Neural progenitor cell (in vitro differentiated cells): ENCODE measurements at regions not wholly inside any gene's neighbourhood (a gene's known extent, or its start where the extent isn't known, plus 50 kb on each side); places are given as distances from the start of the nearest gene placed in this dataset.

Source experiments
- DNase-seq: peaks from one replicate; pipeline ENCODE4 v3.0.0-alpha.2; 2016; ENCODE audit warnings: low spot score
- H2AFZ ChIP-seq: fragments of 200-600 bp; sonication (generic); replicated peaks from 2 replicates; pipeline ENCODE4 v1.6.1; 2016; ENCODE audit warnings: antibody characterized with exemption
- H3F3A ChIP-seq: fragments of 200-600 bp; sonication (generic); 2 replicates; pipeline ENCODE4 v1.6.1; 2016; ENCODE audit warnings: antibody characterized with exemption, low read depth
- H3K27ac ChIP-seq: fragments of 200-600 bp; sonication (generic); 2 replicates; pipeline ENCODE4 v1.5.1; 2016; ENCODE audit warnings: mild to moderate bottlenecking
- H3K27me3 ChIP-seq: fragments of 200-600 bp; sonication (generic); 2 replicates; pipeline ENCODE4 v1.6.1; 2016; ENCODE audit warnings: mild to moderate bottlenecking, moderate library complexity
- H3K36me3 ChIP-seq: fragments of 200-600 bp; sonication (generic); 2 replicates; pipeline ENCODE4 v1.5.1; 2016
- H3K4me1 ChIP-seq: fragments of 200-600 bp; sonication (generic); 2 replicates; pipeline ENCODE4 v1.6.1; 2016; ENCODE audit warnings: mixed run types
- H3K4me2 ChIP-seq: fragments of 200-600 bp; sonication (generic); 2 replicates; pipeline ENCODE4 v1.6.1; 2016
- H3K4me3 ChIP-seq: fragments of 200-600 bp; sonication (generic); 2 replicates; pipeline ENCODE4 v1.5.1; 2016
- H3K79me2 ChIP-seq: fragments of 200-600 bp; sonication (generic); 2 replicates; pipeline ENCODE4 v1.6.1; 2016; ENCODE audit warnings: low read depth
- H3K9ac ChIP-seq: fragments of 200-600 bp; sonication (generic); 2 replicates; pipeline ENCODE4 v1.6.1; 2016
- H3K9me3 ChIP-seq: fragments of 200-600 bp; sonication (generic); 2 replicates; pipeline ENCODE4 v1.5.1; 2016; ENCODE audit warnings: low read depth
- H4K20me1 ChIP-seq: fragments of 200-600 bp; sonication (generic); 2 replicates; pipeline ENCODE4 v1.6.1; 2016; ENCODE audit warnings: low read depth
- H3K27ac Mint-ChIP-seq: 3 replicates; pipeline ENCODE4 v1.8.0; 2021; ENCODE audit warnings: mixed read lengths
- H3K27me3 Mint-ChIP-seq: 2 replicates; pipeline ENCODE4 v1.8.0; 2022; ENCODE audit warnings: low read depth, mild to moderate bottlenecking, inconsistent platforms, moderate library complexity, mixed read lengths; ENCODE audit not compliant: insufficient read depth
- H3K36me3 Mint-ChIP-seq: 3 replicates; pipeline ENCODE4 v1.8.0; 2021; ENCODE audit warnings: mixed read lengths
- H3K4me1 Mint-ChIP-seq: 3 replicates; pipeline ENCODE4 v1.8.0; 2021; ENCODE audit warnings: mixed read lengths
- H3K4me3 Mint-ChIP-seq: 3 replicates; pipeline ENCODE4 v1.8.0; 2021; ENCODE audit warnings: mild to moderate bottlenecking, moderate library complexity, mixed read lengths
- H3K9me3 Mint-ChIP-seq: 3 replicates; pipeline ENCODE4 v1.8.0; 2020; ENCODE audit warnings: mixed read lengths
- EZH2 ChIP-seq: fragments of 200-600 bp; sonication (generic); IDR thresholded peaks from 2 replicates; pipeline ENCODE4 v1.6.1; 2017; ENCODE audit warnings: antibody characterized with exemption, mild to moderate bottlenecking, moderate library complexity
- EZH2phosphoT487 ChIP-seq: fragments of 200-600 bp; sonication (generic); IDR thresholded peaks from 2 replicates; pipeline ENCODE4 v1.6.1; 2017; ENCODE audit warnings: antibody characterized with exemption
- TF ChIP-seq, protein P1 (sequence below): fragments of 200-600 bp; sonication (generic); IDR thresholded peaks from 2 replicates; pipeline ENCODE4 v1.5.1; 2017; ENCODE audit warnings: antibody characterized with exemption, mild to moderate bottlenecking

DNA sequence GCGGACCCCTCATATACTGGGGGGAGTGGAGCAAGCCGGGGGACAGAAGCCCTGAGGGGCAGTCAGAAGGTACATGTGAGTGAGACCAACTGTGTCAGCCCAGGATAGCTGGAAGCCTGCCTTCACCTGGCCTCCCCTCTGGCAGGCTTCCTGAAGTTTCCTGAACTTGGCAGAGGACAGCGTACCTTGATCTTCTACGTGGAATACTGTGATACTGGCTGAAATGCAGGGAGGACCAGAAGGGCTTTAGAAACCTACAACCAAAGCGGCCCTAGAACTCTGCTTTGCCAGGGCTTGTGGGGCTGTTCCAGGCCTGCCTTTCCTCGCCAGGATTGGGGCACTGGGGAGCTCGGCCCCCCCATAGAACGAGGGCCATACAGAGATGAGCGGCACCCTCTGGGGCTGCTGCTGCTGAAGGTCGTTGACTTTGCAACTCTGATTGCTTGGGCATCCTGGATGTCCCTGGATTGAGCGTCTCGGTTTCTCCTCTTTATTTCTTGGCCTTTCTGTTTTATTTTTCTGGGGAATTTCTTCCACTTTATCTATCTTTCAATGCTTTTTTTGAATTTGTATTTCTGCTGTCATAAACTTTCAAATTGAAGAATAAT, 66.5 kb downstream of the SLC25A47 start:
- H3K4me3 ChIP-seq: no peak overlapping the region
- H2AFZ ChIP-seq: no peak overlapping the region
- H3K79me2 ChIP-seq: peaks cover 4% of the 10 kb centered on the region
- Mint-ChIP-seq H3K27ac (no peak overlapping the region), H3K27me3 (peaks cover 2% of the 10 kb centered on the region), H3K4me3 (no peak overlapping the region), H3K9me3 (no peaks in the 10 kb centered on the region), H3K4me1 (peaks cover 73% of the 10 kb centered on the region), H3K36me3 (peaks cover 2% of the 10 kb centered on the region)
- no peak overlapping the region for H3K4me2 ChIP-seq
- no peaks in the 10 kb centered on the region for H3K36me3 ChIP-seq
- no peak overlapping the region for H3K27ac ChIP-seq
- no peak for TF ChIP-seq EZH2
- TF ChIP-seq EZH2phosphoT487: no peak
- TF ChIP-seq, protein P1, sequence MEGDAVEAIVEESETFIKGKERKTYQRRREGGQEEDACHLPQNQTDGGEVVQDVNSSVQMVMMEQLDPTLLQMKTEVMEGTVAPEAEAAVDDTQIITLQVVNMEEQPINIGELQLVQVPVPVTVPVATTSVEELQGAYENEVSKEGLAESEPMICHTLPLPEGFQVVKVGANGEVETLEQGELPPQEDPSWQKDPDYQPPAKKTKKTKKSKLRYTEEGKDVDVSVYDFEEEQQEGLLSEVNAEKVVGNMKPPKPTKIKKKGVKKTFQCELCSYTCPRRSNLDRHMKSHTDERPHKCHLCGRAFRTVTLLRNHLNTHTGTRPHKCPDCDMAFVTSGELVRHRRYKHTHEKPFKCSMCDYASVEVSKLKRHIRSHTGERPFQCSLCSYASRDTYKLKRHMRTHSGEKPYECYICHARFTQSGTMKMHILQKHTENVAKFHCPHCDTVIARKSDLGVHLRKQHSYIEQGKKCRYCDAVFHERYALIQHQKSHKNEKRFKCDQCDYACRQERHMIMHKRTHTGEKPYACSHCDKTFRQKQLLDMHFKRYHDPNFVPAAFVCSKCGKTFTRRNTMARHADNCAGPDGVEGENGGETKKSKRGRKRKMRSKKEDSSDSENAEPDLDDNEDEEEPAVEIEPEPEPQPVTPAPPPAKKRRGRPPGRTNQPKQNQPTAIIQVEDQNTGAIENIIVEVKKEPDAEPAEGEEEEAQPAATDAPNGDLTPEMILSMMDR: no peak
- no peaks in the 10 kb centered on the region for H4K20me1 ChIP-seq
- no peaks in the 10 kb centered on the region for H3K27me3 ChIP-seq
- DNase-seq: no peak
- no peak overlapping the region for H3K9ac ChIP-seq
- no peaks in the 10 kb centered on the region for H3F3A ChIP-seq
- no peaks in the 10 kb centered on the region for H3K9me3 ChIP-seq
- H3K4me1 ChIP-seq: peaks cover 16% of the 10 kb centered on the region

DNA sequence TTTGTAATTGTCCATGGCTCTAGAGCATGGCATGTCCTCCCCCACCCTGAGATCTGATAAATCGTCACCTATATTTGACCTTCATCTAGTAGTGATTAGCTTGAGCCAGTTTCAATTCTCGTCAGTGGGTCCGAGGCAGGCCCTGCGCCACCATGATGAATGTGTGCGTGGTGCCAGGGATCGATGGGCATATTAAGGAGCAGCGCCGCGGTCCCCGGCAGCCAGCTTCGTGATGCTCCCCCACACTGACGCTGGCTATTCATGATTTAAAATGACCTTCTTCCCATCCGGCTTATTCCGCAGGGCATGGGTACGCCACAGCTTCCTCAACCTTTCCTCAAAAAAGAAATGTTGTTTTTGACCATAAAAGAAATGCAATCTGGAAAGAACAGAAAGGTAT, 68.0 kb downstream of the SLC25A47 start:
- no peaks in the 10 kb centered on the region for H3K36me3 ChIP-seq
- H3K36me3 Mint-ChIP-seq: peaks cover 2% of the 10 kb centered on the region
- H3K4me1 ChIP-seq: peaks cover 16% of the 10 kb centered on the region
- peaks cover 63% of the 10 kb centered on the region for H3K4me1 Mint-ChIP-seq
- no peak overlapping the region for H3K4me3 Mint-ChIP-seq
- no peaks in the 10 kb centered on the region for H3K27me3 ChIP-seq
- no peak overlapping the region for H3K9ac ChIP-seq
- TF ChIP-seq EZH2 (no peak), EZH2phosphoT487 (no peak)
- TF ChIP-seq, protein P1: no peak
- no peaks in the 10 kb centered on the region for H3K9me3 ChIP-seq
- no peak overlapping the region for H3K4me2 ChIP-seq
- H3K27ac ChIP-seq: no peak overlapping the region
- H3F3A ChIP-seq: no peaks in the 10 kb centered on the region
- peaks cover 2% of the 10 kb centered on the region for H3K27me3 Mint-ChIP-seq
- no peaks in the 10 kb centered on the region for H4K20me1 ChIP-seq
- H2AFZ ChIP-seq: no peak overlapping the region
- no peak for DNase-seq
- H3K79me2 ChIP-seq: peaks cover 4% of the 10 kb centered on the region
- no peak overlapping the region for H3K4me3 ChIP-seq
- no peak overlapping the region for H3K27ac Mint-ChIP-seq
- no peaks in the 10 kb centered on the region for H3K9me3 Mint-ChIP-seq

DNA sequence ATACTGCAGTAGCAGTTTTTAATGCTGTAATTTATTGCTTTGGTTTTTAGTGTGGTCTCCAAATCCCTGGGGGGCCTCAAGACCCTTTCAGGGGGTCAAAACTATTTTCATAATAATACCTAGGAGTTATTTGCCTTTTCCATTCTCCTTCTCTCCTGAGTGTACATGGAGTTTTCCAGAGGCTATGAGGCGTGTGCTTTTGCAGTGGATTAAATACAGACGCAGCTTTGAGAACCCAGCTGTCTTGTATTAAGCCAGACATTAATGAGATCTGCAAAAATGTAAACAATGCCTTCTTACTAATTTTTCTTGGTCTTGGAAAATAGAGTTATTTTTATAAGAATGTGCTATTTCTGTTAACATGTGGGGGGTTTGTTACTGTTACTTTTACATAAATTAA, 68.6 kb downstream of the SLC25A47 start:
- no peak for DNase-seq
- Histone ChIP-seq H3K4me2 (no peak overlapping the region), H3K27ac (no peak overlapping the region), H3K4me1 (peaks cover 18% of the 10 kb centered on the region), H3K79me2 (peaks cover 4% of the 10 kb centered on the region), H4K20me1 (no peaks in the 10 kb centered on the region), H3K9me3 (no peaks in the 10 kb centered on the region), H3K9ac (no peak overlapping the region), H3K27me3 (no peaks in the 10 kb centered on the region), H2AFZ (no peak overlapping the region), H3F3A (no peaks in the 10 kb centered on the region), H3K36me3 (no peaks in the 10 kb centered on the region), H3K4me3 (no peak overlapping the region)
- H3K4me1 Mint-ChIP-seq: peaks cover 64% of the 10 kb centered on the region
- peaks cover 2% of the 10 kb centered on the region for H3K36me3 Mint-ChIP-seq
- H3K27me3 Mint-ChIP-seq: peaks cover 2% of the 10 kb centered on the region
- no peak overlapping the region for H3K4me3 Mint-ChIP-seq
- H3K9me3 Mint-ChIP-seq: no peaks in the 10 kb centered on the region
- TF ChIP-seq, protein P1: no peak
- TF ChIP-seq EZH2phosphoT487 (no peak), EZH2 (no peak)
- H3K27ac Mint-ChIP-seq: no peak overlapping the region
